ENCODE measurements at regions not wholly inside any gene's neighbourhood (a gene's known extent, or its start where the extent isn't known, plus 50 kb on each side); places are given as distances from the start of the nearest gene placed in this dataset.

GRCh38 chr17:83182620-83183101 lies 103.3 kb downstream of the METRNL start:
- TF ChIP-seq ZBTB7A (IDR thresholded peaks at IDR 0.05; ENCODE audit: low read depth) (no peak), MAX (IDR thresholded peaks at IDR 0.05) (no peak), NFIC (IDR thresholded peaks at IDR 0.05) (no peak), CREB1 (IDR thresholded peaks at IDR 0.05; ENCODE audit: low read depth) (no peak), TAF1 (IDR thresholded peaks at IDR 0.05; ENCODE audit: low read depth) (no peak), FOXM1 (IDR thresholded peaks at IDR 0.05; ENCODE audit: borderline replicate concordance, low read depth) (no peak), YY1 (IDR thresholded peaks at IDR 0.05; ENCODE audit: low read depth) (no peak), RAD21 (IDR thresholded peaks at IDR 0.05; ENCODE audit: low read depth) (no peak), EGR1 (IDR thresholded peaks at IDR 0.05) (no peak), TCF12 (IDR thresholded peaks at IDR 0.05; ENCODE audit: low read depth) (no peak), USF1 (IDR thresholded peaks at IDR 0.05) (no peak), CEBPB (IDR thresholded peaks at IDR 0.05) (no peak)

GRCh38 chr17:83183145-83183948 lies 103.9 kb downstream of the METRNL start:
- TF ChIP-seq EGR1 (IDR thresholded peaks at IDR 0.05) (no peak), TAF1 (IDR thresholded peaks at IDR 0.05; ENCODE audit: low read depth) (no peak), EP300 (IDR thresholded peaks at IDR 0.05; ENCODE audit: borderline replicate concordance) (no peak), YY1 (IDR thresholded peaks at IDR 0.05; ENCODE audit: low read depth) (no peak), CEBPB (IDR thresholded peaks at IDR 0.05) (no peak), REST (IDR thresholded peaks at IDR 0.05; ENCODE audit: low read depth) (no peak), FOXM1 (IDR thresholded peaks at IDR 0.05; ENCODE audit: borderline replicate concordance, low read depth) (no peak), USF1 (IDR thresholded peaks at IDR 0.05) (no peak), MAX (IDR thresholded peaks at IDR 0.05) (no peak), ZBTB7A (IDR thresholded peaks at IDR 0.05; ENCODE audit: low read depth) (no peak), NFIC (IDR thresholded peaks at IDR 0.05) (no peak), TCF12 (IDR thresholded peaks at IDR 0.05; ENCODE audit: low read depth) (no peak), TEAD4 (IDR thresholded peaks at IDR 0.05) (no peak), RAD21 (IDR thresholded peaks at IDR 0.05; ENCODE audit: low read depth) (no peak), CREB1 (IDR thresholded peaks at IDR 0.05; ENCODE audit: low read depth) (no peak)

GRCh38 chr17:83183951-83184506 lies 104.6 kb downstream of the METRNL start:
- TF ChIP-seq RAD21 (IDR thresholded peaks at IDR 0.05; ENCODE audit: low read depth), result no peak
- no peak for TF ChIP-seq CREB1 (IDR thresholded peaks at IDR 0.05; ENCODE audit: low read depth)
- TF ChIP-seq FOXM1 (IDR thresholded peaks at IDR 0.05; ENCODE audit: borderline replicate concordance, low read depth), result no peak
- no peak for TF ChIP-seq YY1 (IDR thresholded peaks at IDR 0.05; ENCODE audit: low read depth)
- no peak for TF ChIP-seq MAX (IDR thresholded peaks at IDR 0.05)
- no peak for TF ChIP-seq EGR1 (IDR thresholded peaks at IDR 0.05)
- TF ChIP-seq TEAD4 (IDR thresholded peaks at IDR 0.05), result no peak
- no peak for TF ChIP-seq CEBPB (IDR thresholded peaks at IDR 0.05)
- TF ChIP-seq ZBTB7A (IDR thresholded peaks at IDR 0.05; ENCODE audit: low read depth), result no peak
- TF ChIP-seq EP300 (IDR thresholded peaks at IDR 0.05; ENCODE audit: borderline replicate concordance), result no peak
- no peak for TF ChIP-seq NFIC (IDR thresholded peaks at IDR 0.05)
- no peak for TF ChIP-seq TAF1 (IDR thresholded peaks at IDR 0.05; ENCODE audit: low read depth)
- TF ChIP-seq REST (IDR thresholded peaks at IDR 0.05; ENCODE audit: low read depth), result no peak

GRCh38 chr17:83185023-83186002 lies 105.9 kb downstream of the METRNL start:
- TF ChIP-seq MAX (IDR thresholded peaks at IDR 0.05), result no peak
